Astrocyte of the spinal cord (primary cell): ENCODE measurements at regions not wholly inside any gene's neighbourhood (a gene's known extent, or its start where the extent isn't known, plus 50 kb on each side); places are given as distances from the start of the nearest gene placed in this dataset.
"Not testable (repeated sequence)": the region's sequence is repeated elsewhere in the genome, so short reads cannot be mapped to it uniquely, and the experiment has no call there.

Source experiments
- DNase-seq: peaks from one replicate; pipeline ENCODE4 v3.0.0; 2011; ENCODE audit warnings: low read depth, low spot score
- H3K4me3 ChIP-seq: 2 replicates; pipeline ENCODE4 v1.5.1; 2011; ENCODE audit warnings: low read depth, mild to moderate bottlenecking, low read length, moderate library complexity
- in situ Hi-C: cut with HindIII; loops from 2 replicates; pipeline ENCODE4 v1.10.0; 2017; ENCODE audit warnings: low sequenced_read_pairs
- TF ChIP-seq, protein P1 (sequence below): IDR thresholded peaks from 2 replicates; pipeline ENCODE4 v1.5.1; 2012; ENCODE audit warnings: low read depth, mild to moderate bottlenecking, low read length, inconsistent platforms

DNA sequence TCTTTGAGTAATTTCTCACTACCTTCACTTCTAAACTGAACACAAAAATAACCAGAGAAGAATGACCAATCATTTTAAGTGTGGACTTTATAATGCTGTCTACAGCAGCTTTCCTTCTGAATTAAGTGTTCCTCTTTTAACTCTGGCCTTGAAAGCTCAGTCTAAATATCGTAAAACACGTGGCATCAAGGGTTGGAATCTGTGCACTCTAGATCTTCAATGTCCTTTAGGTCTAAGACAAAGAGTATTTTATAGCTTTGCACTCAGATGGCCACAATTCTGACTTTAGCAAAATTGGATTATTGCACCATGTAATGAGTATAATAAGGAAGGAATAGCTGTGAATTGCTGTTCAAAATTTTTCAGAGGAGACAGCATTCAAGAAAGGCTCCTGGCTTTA is 197.1 kb upstream of the UGT8 start:
- no peak for DNase-seq
- TF ChIP-seq, protein P1, sequence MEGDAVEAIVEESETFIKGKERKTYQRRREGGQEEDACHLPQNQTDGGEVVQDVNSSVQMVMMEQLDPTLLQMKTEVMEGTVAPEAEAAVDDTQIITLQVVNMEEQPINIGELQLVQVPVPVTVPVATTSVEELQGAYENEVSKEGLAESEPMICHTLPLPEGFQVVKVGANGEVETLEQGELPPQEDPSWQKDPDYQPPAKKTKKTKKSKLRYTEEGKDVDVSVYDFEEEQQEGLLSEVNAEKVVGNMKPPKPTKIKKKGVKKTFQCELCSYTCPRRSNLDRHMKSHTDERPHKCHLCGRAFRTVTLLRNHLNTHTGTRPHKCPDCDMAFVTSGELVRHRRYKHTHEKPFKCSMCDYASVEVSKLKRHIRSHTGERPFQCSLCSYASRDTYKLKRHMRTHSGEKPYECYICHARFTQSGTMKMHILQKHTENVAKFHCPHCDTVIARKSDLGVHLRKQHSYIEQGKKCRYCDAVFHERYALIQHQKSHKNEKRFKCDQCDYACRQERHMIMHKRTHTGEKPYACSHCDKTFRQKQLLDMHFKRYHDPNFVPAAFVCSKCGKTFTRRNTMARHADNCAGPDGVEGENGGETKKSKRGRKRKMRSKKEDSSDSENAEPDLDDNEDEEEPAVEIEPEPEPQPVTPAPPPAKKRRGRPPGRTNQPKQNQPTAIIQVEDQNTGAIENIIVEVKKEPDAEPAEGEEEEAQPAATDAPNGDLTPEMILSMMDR, result no peak
- no peak overlapping the region for H3K4me3 ChIP-seq
- in situ Hi-C loops, result no loop called here

DNA sequence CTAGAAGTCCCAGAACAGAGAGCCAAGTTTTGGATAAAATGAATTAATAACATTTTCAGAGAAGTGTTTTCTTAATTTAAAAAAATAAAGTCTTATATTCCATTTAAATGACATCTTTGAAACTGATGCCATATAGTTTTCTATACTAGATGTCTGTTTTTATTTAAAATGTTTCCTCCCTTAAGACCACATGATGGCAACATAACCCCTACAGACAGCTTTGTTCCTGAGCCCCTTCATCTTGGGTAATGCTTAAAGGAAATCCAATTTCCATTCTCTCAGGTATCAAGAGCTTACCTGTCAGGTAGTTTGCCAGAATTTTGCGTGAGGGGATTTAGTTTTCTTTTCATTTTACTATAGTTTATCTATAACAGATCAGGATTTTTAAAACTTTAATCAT is 181.4 kb upstream of the UGT8 start:
- TF ChIP-seq, protein P1, result peak; percentile 8
- H3K4me3 ChIP-seq, result no peak overlapping the region
- in situ Hi-C loops, result no loop called here
- no peak for DNase-seq

DNA sequence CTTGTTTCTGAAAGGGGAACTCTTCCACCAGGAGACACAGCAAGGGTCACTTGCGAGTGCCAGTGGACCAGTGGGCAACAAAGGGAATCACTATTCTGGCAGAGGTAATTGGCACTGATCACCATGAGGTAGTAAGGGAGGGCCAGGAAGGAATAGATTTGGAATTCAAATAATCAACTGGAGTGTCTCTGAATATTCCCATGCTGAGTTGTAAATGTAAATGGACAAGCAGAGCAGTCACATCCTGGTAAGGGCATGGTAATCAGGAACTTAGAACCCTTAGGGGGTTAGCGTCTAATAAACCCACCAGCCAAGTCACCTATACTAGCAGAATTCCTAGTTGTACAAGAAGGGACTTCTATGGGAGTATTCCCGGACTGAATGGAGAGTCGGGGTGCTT is 178.5 kb upstream of the UGT8 start:
- in situ Hi-C loops, result no loop called here
- no peak for DNase-seq
- TF ChIP-seq, protein P1, result no peak
- no peak overlapping the region for H3K4me3 ChIP-seq

DNA sequence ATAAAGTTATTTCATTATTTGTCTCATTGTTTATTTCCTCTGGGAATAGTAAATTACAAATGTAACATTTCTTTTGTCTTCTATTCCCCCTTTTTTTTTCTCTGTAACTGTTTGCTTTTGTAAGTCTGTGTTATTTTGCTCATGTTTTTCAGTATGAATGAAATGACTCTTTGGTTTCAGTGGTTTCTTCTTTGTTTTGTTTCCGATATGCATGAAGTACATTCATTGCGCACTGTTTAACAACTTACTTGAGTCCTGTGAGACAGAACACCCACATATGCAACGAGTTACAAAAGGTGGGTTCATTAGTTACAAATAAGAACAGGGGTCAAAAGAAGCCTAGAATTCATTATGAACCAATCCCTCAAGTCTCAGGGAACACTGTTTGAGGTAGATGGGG is 175.0 kb upstream of the UGT8 start:
- in situ Hi-C loops, result no loop called here
- DNase-seq, result no peak
- TF ChIP-seq, protein P1, result no peak

DNA sequence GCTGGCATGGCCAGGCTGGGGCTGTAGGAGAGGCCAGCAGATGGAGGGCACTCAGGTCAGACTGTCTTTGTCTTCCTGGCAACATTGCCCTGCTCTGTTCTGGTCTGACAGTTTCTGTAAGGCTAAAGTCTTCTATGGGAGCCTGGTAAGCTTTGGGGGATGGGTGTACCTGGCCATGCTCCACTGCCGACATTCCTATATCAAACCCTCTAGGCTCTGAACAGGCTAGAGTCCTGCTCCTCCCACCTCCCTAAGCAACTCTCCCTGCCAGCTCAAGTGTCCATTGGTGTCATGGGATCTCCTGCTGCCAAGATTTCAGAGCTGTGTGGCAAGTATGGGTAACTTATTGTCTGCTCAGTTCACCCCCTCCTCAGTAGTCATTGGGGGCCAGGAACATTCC is 163.5 kb upstream of the UGT8 start:
- DNase-seq, result no peak
- no peak overlapping the region for H3K4me3 ChIP-seq
- in situ Hi-C loops, result no loop called here
- TF ChIP-seq, protein P1, result no peak

More for the DNA sequence above, 175.0 kb upstream of the UGT8 start:
- no peak overlapping the region for H3K4me3 ChIP-seq

DNA sequence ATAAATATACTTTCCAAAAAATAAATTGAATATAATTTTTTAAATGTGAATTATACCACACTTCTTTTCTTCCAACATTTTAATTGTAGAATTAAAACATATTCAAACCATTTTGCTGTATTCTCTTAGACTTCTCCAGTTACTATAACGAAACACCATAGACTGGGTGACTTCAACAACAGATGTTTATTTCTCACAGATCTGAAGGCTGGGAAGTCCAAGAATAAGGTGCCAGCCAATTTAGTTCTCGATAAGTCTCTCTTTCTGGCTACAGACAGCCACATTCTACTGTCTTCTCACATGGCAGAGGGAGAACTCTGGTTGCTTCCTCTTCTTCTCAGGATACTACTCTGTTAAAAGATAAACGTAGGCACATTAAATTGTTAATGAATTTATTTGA is 155.8 kb upstream of the UGT8 start:
- no peak overlapping the region for H3K4me3 ChIP-seq
- TF ChIP-seq, protein P1, result no peak
- in situ Hi-C loops, result no loop called here
- DNase-seq, result no peak

DNA sequence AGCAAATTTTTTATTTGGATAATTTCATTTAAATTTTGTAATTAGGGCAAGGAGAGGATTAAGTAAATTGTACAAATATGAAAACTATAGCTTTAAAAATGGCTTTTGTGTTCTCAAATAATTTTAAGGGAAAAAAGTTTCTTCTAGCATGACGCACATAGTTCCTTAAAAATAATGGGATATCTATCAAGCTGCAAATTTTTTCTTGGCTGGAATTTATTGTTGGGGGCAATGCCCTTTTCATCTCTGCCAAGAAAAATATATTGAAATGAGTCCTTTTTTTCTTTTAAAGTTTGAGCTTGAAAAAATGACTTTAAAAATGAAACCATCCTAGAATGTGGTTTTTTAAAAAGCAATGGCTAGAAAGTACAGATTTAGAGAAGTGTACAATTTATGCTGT is 154.4 kb upstream of the UGT8 start:
- in situ Hi-C loops, result no loop called here
- no peak for DNase-seq
- H3K4me3 ChIP-seq, result no peak overlapping the region
- TF ChIP-seq, protein P1, result no peak

DNA sequence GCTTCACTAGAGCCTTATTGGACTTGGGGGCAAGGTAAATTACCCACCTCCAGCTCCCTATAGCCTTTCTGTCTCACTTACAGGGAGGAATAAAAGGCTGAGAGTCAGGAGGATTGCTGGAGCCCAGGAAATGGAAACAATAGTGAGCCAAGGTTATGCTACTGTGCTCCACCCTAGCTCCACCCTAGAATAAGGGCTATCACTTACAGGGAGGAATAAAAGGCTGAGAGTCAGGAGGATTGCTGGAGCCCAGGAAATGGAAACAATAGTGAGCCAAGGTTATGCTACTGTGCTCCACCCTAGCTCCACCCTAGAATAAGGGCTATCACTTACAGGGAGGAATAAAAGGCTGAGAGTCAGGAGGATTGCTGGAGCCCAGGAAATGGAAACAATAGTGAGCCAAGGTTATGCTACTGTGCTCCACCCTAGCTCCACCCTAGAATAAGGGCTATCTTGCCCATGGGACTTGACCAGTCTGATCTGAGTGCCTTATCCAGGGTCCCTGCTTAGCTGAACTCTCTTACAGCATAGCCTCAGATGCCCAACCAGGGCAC is 150.6 kb upstream of the UGT8 start:
- DNase-seq, in situ Hi-C loops, H3K4me3 ChIP-seq: not testable (repeated sequence)
